ENCODE measurements at regions not wholly inside any gene's neighbourhood (a gene's known extent, or its start where the extent isn't known, plus 50 kb on each side); places are given as distances from the start of the nearest gene placed in this dataset.

GRCh38 chr7:26489906-26490639 is 198.4 kb downstream of the SNX10 start:
- TF ChIP-seq POLR2A (IDR thresholded peaks at IDR 0.05) (no peak), CTCF (IDR thresholded peaks at IDR 0.05) (no peak)
